HCT116 (cell line): ENCODE measurements at regions not wholly inside any gene's neighbourhood (a gene's known extent, or its start where the extent isn't known, plus 50 kb on each side); places are given as distances from the start of the nearest gene placed in this dataset.

Source experiments
- ATAC-seq: fragments of 200-7000 bp; cut with Tn5 transposase; 2 replicates; pipeline ENCODE4 v1.9.1; 2020; ENCODE audit warnings: mild to moderate bottlenecking, moderate library complexity
- BruUV-seq: library from RNA; stranded (reverse); fragments of 400-500 nt; replicated peaks from 2 replicates; lab custom pipeline; 2021; lab: Mats Ljungman, UMichigan
- CTCF ChIA-PET: fragments of 300-600 bp; sonication (Branson Sonifier 250); formaldehyde crosslinking; loops from one replicate; lab custom pipeline; 2021; ENCODE audit warnings: antibody characterized with exemption; lab: Charles Lee
- POLR2A ChIA-PET: fragments of 300-600, 350-600 bp; sonication (Branson Sonifier 250); formaldehyde crosslinking; loops from one replicate; lab custom pipeline; 2021; ENCODE audit warnings: antibody characterized with exemption; lab: Charles Lee
- RAD21 ChIA-PET, 2 experiments: fragments of 300-600 bp; sonication (Branson Sonifier 250); formaldehyde crosslinking; loops; one replicate each; lab custom pipeline; 2023; ENCODE audit warnings: low total read pairs in 2 of 2; ENCODE audit not compliant: uncharacterized antibody in 2 of 2, unreplicated experiment in 2 of 2, low non-redundant PET in 1 of 2; lab: Charles Lee
- DNase-seq: peaks from one replicate; pipeline ENCODE4 v3.0.0-alpha.2; 2010; ENCODE audit warnings: low read depth, low spot score
- H2AFZ ChIP-seq: fragments of 200-600 bp; shearing (Covaris generic), sonication (generic); 2 replicates; pipeline ENCODE4 v1.6.1; 2017; ENCODE audit warnings: low read depth, mixed run types, mixed read lengths, antibody characterized with exemption, low read length; ENCODE audit not compliant: poor library complexity, severe bottlenecking
- H3K27ac ChIP-seq: 2 replicates; pipeline ENCODE4 v1.5.1; 2012; ENCODE audit warnings: low read depth, low read length
- H3K27me3 ChIP-seq: fragments of 200-600 bp; sonication (generic); 2 replicates; pipeline ENCODE4 v1.6.1; 2016; ENCODE audit warnings: mixed run types, low read length, mixed read lengths; ENCODE audit not compliant: insufficient read depth
- H3K36me3 ChIP-seq, 2 experiments: fragments of 200-500 bp in 1 of 2; fragments of 200-600 bp in 1 of 2; sonication (Bioruptor generic) in 1 of 2; sonication (generic) in 1 of 2; 2 replicates each; pipeline versions ENCODE4 v1.5.1 to v1.6.1; 2014 to 2016; ENCODE audit warnings: low read length in 2 of 2, inconsistent platforms in 1 of 2, mixed read lengths in 1 of 2, mixed run types in 1 of 2; ENCODE audit not compliant: insufficient read depth in 2 of 2, control insufficient read depth in 1 of 2
- H3K4me1 ChIP-seq, 2 experiments: fragments of 200-600 bp in 1 of 2; sonication (generic) in 1 of 2; 2 replicates each; pipeline versions ENCODE4 v1.5.1 to v1.6.1; 2012 to 2017; ENCODE audit warnings: low read length in 2 of 2, inconsistent platforms in 1 of 2, mild to moderate bottlenecking in 1 of 2, mixed read lengths in 1 of 2, mixed run types in 1 of 2, moderate library complexity in 1 of 2; ENCODE audit not compliant: insufficient read depth in 2 of 2, control insufficient read depth in 1 of 2
- H3K4me2 ChIP-seq: fragments of 200-600 bp; sonication (generic); 2 replicates; pipeline ENCODE4 v1.6.1; 2017; ENCODE audit warnings: mixed run types, low read length, mixed read lengths
- H3K4me3 ChIP-seq, 2 experiments: fragments of 200-600 bp in 1 of 2; sonication (generic) in 1 of 2; replicated peaks in 1 of 2; 2 replicates each; pipeline ENCODE4 v1.5.1; 2011 to 2016; ENCODE audit warnings: low read length in 2 of 2, control low read depth in 1 of 2, low read depth in 1 of 2, mild to moderate bottlenecking in 1 of 2, mixed read lengths in 1 of 2, mixed run types in 1 of 2
- H3K79me2 ChIP-seq: fragments of 200-600 bp; sonication (generic); 2 replicates; pipeline ENCODE4 v1.6.1; 2017; ENCODE audit warnings: mild to moderate bottlenecking, mixed run types, low read length, moderate library complexity, mixed read lengths; ENCODE audit not compliant: insufficient read depth
- H3K9ac ChIP-seq: fragments of 200-600 bp; sonication (generic); 2 replicates; pipeline ENCODE4 v1.6.1; 2016; ENCODE audit warnings: low read length, mixed read lengths
- H3K9me2 ChIP-seq: fragments of 200-600 bp; sonication (generic), shearing (Covaris generic); 2 replicates; pipeline ENCODE4 v1.6.1; 2017; ENCODE audit warnings: mixed run types, mild to moderate bottlenecking, moderate library complexity; ENCODE audit not compliant: insufficient read depth
- H3K9me3 ChIP-seq, 2 experiments: fragments of 200-500 bp in 1 of 2; fragments of 200-600 bp in 1 of 2; sonication (Bioruptor generic) in 1 of 2; sonication (generic) in 1 of 2; 2 replicates each; pipeline ENCODE4 v1.6.1; 2014 to 2017; ENCODE audit warnings: low read length in 2 of 2, mixed read lengths in 2 of 2, inconsistent platforms in 1 of 2, low read depth in 1 of 2, mild to moderate bottlenecking in 1 of 2, mixed run types in 1 of 2, moderate library complexity in 1 of 2; ENCODE audit not compliant: control insufficient read depth in 1 of 2, insufficient read depth in 1 of 2
- H4K20me1 ChIP-seq: fragments of 200-600 bp; sonication (generic), shearing (Covaris generic); 2 replicates; pipeline ENCODE4 v1.6.1; 2017; ENCODE audit warnings: mixed run types, mild to moderate bottlenecking, moderate library complexity; ENCODE audit not compliant: insufficient read depth
- ATF3 ChIP-seq: IDR thresholded peaks from 2 replicates; pipeline ENCODE4 v1.6.1; 2012
- CBX3 ChIP-seq: IDR thresholded peaks from 2 replicates; pipeline ENCODE4 v1.6.1; 2012; ENCODE audit warnings: low read depth
- CEBPB ChIP-seq: IDR thresholded peaks from 2 replicates; pipeline ENCODE4 v1.6.1; 2012; ENCODE audit warnings: low read depth
- CTCF ChIP-seq, 3 experiments: fragments of 200-600 bp in 1 of 3; sonication (generic) in 1 of 3; IDR thresholded peaks in 2 of 3; conservative IDR thresholded peaks in 1 of 3; 2 replicates each; pipeline ENCODE4 v1.5.1; 2012 to 2017; ENCODE audit warnings: low read depth in 2 of 3, low read length in 2 of 3, antibody characterized with exemption in 1 of 3, borderline replicate concordance in 1 of 3, control low read depth in 1 of 3, mild to moderate bottlenecking in 1 of 3, mixed read lengths in 1 of 3, mixed run types in 1 of 3, moderate library complexity in 1 of 3; ENCODE audit not compliant: insufficient read depth in 1 of 3
- EZH2 ChIP-seq: fragments of 200-600 bp; sonication (generic); IDR thresholded peaks from 2 replicates; pipeline ENCODE4 v1.6.1; 2017; ENCODE audit warnings: antibody characterized with exemption, mixed run types
- FOSL1 ChIP-seq: IDR thresholded peaks from 2 replicates; pipeline ENCODE4 v1.6.1; 2012; ENCODE audit warnings: low read depth
- POLR2A ChIP-seq: IDR thresholded peaks from 2 replicates; pipeline ENCODE4 v1.7.0; 2011; ENCODE audit warnings: borderline replicate concordance; ENCODE audit not compliant: insufficient read depth, insufficient read length; ENCODE audit errors: extremely low read depth
- RAD21 ChIP-seq: IDR thresholded peaks from 2 replicates; pipeline ENCODE4 v1.6.1; 2012; ENCODE audit warnings: low read depth, mild to moderate bottlenecking
- REST ChIP-seq: IDR thresholded peaks from 2 replicates; pipeline ENCODE4 v1.6.1; 2012; ENCODE audit warnings: low read depth
- SIN3A ChIP-seq: IDR thresholded peaks from 2 replicates; pipeline ENCODE4 v1.6.1; 2012; ENCODE audit warnings: low read depth
- SP1 ChIP-seq: IDR thresholded peaks from 2 replicates; pipeline ENCODE4 v1.6.1; 2012; ENCODE audit warnings: low read depth
- TCF7L2 ChIP-seq: IDR thresholded peaks from 2 replicates; pipeline ENCODE4 v1.7.0; 2011; ENCODE audit warnings: borderline replicate concordance, inconsistent platforms; ENCODE audit not compliant: insufficient read depth, insufficient read length; ENCODE audit errors: extremely low read depth
- YY1 ChIP-seq: IDR thresholded peaks from 2 replicates; pipeline ENCODE4 v1.6.1; 2011; ENCODE audit warnings: low read length, low read depth, moderate library complexity, mild to moderate bottlenecking; ENCODE audit not compliant: insufficient replicate concordance; ENCODE audit errors: extremely low read depth
- ZFX ChIP-seq: fragments of 450-650 bp; IDR thresholded peaks from 2 replicates; pipeline ENCODE4 v1.6.1; 2017
- ZNF274 ChIP-seq: fragments of 200-500 bp; sonication (Bioruptor generic); IDR thresholded peaks from 2 replicates; pipeline ENCODE4 v1.6.1; 2014; ENCODE audit warnings: mild to moderate bottlenecking, low read depth, low read length, inconsistent platforms
- intact Hi-C: fragments of 100-400 bp; cut with micrococcal nuclease; formaldehyde crosslinking; loops from 2 replicates; pipeline ENCODE4 v1.10.0; 2022

- DNase-seq (no peak), ATAC-seq (no peak)
- peaks cover 6% of the 10 kb centered on the region; the same call in 1 of the 2 replicates for H3K27me3 ChIP-seq
- no peaks in the 10 kb centered on the region for H3K79me2 ChIP-seq
- no TSS peak for BruUV-seq
- H4K20me1 ChIP-seq: no peaks in the 10 kb centered on the region
- no peak for TF ChIP-seq CTCF (IDR thresholded peaks at IDR 0.05 in 2 of 3, conservative IDR thresholded peaks at IDR 0.05 in 1 of 3; ENCODE audit: borderline replicate concordance in 1 of 3, insufficient read depth in 1 of 3, low read depth in 2 of 3, low read length in 2 of 3)
- TF ChIP-seq ZFX: no peak
- TF ChIP-seq EZH2: no peak
- no peak for TF ChIP-seq ZNF274
- no peak for TF ChIP-seq TCF7L2
- no peak for TF ChIP-seq CBX3
- TF ChIP-seq REST: no peak
- no peak for TF ChIP-seq CEBPB
- TF ChIP-seq FOSL1: no peak
- no peak for TF ChIP-seq SP1
- no peak for TF ChIP-seq YY1
- TF ChIP-seq POLR2A: no peak
- no peak for TF ChIP-seq RAD21
- no peak for TF ChIP-seq ATF3
- TF ChIP-seq SIN3A: no peak
- no peak overlapping the region for H3K4me3 ChIP-seq
- no peak overlapping the region for H3K9ac ChIP-seq
- RAD21 ChIA-PET: no interaction called here
- H3K4me1 ChIP-seq: no peaks in the 10 kb centered on the region
- H3K9me2 ChIP-seq: no peaks in the 10 kb centered on the region
- intact Hi-C loops: no loop called here
- CTCF ChIA-PET: no interaction called here
- no peak overlapping the region for H3K4me2 ChIP-seq
- H3K9me3 ChIP-seq: no peaks in the 10 kb centered on the region
- H3K36me3 ChIP-seq: no peaks in the 10 kb centered on the region
- no peak overlapping the region for H3K27ac ChIP-seq
- H2AFZ ChIP-seq: no peak overlapping the region
- POLR2A ChIA-PET: no interaction called here
These were observed 114.3 kb upstream of the CPEB2 start for GRCh38 chr4:14887842-14888433.
